Mesenteric fat pad (tissue), 1 donor: ENCODE measurements at regions not wholly inside any gene's neighbourhood (a gene's known extent, or its start where the extent isn't known, plus 50 kb on each side); places are given as distances from the start of the nearest gene placed in this dataset.
"Not testable (repeated sequence)": the region's sequence is repeated elsewhere in the genome, so short reads cannot be mapped to it uniquely, and the experiment has no call there.

Experiments used
- DNase-seq: peaks from one replicate; pipeline ENCODE4 v3.0.0-alpha.2; 2020; ENCODE audit warnings: low spot score
- donor health status: DM: yes; HTN: yes; CAD: no.

- no peak for DNase-seq
Measured at GRCh38 chr2:226295681-226296080, 503.9 kb downstream of the IRS1 start.

GRCh38 chr2:226295123-226295522 is 504.5 kb downstream of the IRS1 start:
- DNase-seq = no peak

GRCh38 chr2:226291281-226291680 is 508.3 kb downstream of the IRS1 start:
- not testable (repeated sequence) for DNase-seq

DNA sequence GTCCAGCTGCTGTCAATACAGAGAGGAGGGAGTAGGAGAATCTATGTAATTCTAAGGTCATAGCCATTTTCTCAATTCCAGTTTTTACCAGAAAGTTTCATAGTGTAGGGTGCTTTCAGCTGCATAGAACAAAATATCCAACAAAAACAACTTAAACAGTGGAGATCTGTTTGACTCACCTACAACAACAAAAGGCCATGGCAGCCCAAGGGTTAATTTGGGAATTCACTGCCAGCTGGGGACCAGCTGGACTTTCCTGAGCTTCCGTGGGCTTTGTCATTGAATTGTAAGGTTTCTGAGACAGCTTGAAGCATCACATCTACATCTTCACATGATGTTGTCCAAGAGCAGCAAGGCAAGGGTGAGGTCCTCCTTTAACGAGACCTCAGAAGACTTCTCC is 512.7 kb downstream of the IRS1 start:
- no peak for DNase-seq

- no peak for DNase-seq
Measured at GRCh38 chr2:226283796-226284195, 515.8 kb downstream of the IRS1 start.

DNA sequence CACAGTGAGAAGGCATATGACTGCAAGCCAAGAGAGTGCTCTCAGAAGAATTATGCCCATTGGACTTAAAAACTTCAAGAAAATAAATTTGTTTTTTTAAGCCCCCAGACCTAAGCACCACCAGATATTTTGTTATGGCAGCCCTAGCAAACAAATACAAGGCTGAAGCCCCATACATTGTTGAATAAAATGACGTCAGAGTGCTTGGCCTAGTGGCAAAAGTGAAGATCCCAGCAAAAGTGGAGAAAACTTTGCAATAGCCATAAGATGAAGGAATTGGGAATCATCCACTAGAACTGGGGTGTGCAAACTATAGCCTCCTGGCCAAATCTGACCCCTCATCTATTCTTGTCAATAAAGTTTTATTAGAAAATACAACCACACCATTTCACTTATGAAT is 517.5 kb downstream of the IRS1 start:
- no peak for DNase-seq

DNA sequence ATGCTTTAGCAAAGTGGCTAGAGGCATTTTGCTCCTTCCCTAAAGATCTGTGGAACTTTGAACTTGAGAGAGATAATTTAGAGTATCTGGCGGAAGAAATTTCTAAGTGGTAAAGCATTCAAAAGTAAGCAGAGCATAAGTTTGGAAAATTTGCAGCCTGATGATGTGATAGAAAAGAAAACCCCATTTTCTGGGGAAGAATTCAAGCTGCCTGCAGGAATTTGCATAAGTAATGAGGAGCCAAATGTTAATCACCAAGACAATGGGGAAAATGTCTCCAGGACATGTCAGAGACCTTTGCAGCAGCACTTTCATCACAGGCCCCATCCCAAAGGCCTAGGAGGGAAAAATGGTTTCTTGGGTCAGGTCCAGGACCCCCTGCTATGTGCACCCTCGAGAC is 519.5 kb downstream of the IRS1 start:
- DNase-seq = not testable (repeated sequence)

DNA sequence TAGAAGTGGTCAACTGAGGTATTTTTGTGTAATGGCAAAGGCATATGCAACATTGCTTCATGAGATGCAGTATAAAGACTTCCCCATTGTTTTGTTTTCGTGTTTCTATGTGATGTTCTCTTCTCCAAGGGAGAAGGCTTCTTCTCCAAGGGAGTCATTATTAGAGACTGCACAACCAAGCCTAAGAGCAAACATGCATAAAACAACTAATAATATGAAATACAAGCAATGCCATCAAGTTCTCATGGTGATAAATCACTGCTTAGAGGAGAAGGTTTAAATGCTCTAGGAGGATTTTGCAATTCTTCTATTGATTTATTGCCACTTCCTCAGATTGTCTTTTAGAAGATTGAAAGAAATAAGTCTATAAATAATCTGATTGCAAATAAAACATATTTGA is 524.4 kb downstream of the IRS1 start:
- no peak for DNase-seq

DNA sequence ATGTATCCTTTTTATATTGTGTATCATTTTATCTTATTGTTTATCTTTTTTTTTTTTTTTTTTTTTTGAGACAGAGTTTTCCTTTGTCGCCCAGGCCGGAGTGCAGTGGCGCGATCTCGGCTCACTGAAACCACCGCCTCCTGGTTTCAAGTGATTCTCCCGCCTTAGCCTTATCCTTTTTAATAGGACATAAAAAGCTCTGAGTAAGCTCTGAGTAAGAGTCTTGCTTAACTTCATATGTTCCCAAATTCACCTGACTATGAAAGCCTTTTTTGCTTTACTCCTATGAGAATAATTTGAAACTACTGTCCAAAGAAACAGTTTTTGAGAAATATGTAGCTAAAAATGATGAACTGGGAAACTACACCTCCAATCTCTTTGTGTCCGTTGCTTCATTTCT is 525.5 kb downstream of the IRS1 start:
- no peak for DNase-seq

DNA sequence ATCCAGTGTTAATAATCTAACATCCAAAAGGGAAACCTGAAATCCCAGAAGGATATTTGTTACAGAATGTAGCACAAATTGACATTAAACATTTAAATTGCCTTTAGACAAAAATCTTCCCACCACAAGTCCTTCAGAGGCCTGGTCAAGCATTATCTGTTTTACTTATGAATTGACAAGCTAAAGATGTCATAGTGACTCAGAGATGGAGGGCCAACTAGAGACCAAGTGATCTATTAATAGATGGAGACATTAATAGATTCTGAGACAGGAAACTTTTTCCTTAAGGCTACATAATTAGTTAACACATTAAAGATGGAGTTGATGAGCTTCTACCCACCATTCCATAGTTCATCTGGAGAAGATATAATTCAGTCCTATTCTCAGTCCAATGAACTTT is 526.2 kb downstream of the IRS1 start:
- DNase-seq = no peak

- no peak for DNase-seq
Measured at GRCh38 chr2:226272435-226272834, 527.2 kb downstream of the IRS1 start.

- DNase-seq = no peak
Measured at GRCh38 chr2:226270285-226271058, 529.1 kb downstream of the IRS1 start.

GRCh38 chr2:226267516-226268289 is 531.9 kb downstream of the IRS1 start:
- no peak for DNase-seq

GRCh38 chr2:226256709-226257376 is 542.8 kb downstream of the IRS1 start:
- no peak for DNase-seq

- no peak for DNase-seq
Measured at GRCh38 chr2:226256237-226256636, 543.4 kb downstream of the IRS1 start.

DNA sequence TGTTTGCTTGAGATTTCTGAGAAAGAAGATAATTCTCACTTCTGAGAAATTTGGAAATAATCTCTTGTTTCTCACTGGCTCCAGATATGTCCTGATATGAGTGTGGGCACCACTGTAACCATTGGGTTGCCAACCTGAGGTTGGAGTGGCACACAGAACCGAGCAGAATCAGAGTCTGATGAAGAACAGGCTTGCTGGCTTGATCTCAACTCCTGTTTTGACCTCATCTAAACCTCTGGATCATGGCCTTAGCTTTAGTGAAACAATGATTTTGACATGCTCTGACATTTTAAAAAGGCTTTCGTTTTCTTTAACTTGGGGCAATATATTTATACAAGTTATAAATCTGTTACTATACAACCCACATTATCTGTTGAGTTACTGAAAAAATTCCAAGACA is 548.0 kb downstream of the IRS1 start:
- DNase-seq = no peak

- no peak for DNase-seq
Measured at GRCh38 chr2:226247289-226248275, 552.0 kb downstream of the IRS1 start.

- no peak for DNase-seq
Measured at GRCh38 chr2:226234187-226234586, 565.4 kb downstream of the IRS1 start.

- DNase-seq = no peak
Measured at GRCh38 chr2:226233388-226233787, 566.2 kb downstream of the IRS1 start.

GRCh38 chr2:226228080-226228479 is 571.5 kb downstream of the IRS1 start:
- no peak for DNase-seq

DNA sequence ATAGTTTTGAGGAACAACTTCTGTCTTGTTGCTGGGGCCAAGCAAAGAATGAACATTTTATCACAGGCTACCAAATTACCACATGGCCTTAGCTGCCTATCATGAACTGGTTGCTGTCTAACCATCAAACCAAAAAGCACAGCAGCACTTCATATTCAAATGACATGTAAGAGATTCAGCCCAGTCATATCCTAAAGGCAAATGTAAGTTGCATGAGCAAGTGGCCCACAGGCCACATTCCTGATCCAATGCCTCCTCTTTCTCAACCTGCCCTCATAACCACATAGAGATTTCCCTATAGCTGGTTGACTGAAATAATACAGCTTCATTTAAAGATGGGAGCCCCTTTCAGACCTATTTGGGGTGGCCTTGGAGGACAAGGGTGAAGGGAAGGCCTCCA is 572.3 kb downstream of the IRS1 start:
- DNase-seq = no peak
